Fibroblast of lung (primary cell): ENCODE measurements at regions not wholly inside any gene's neighbourhood (a gene's known extent, or its start where the extent isn't known, plus 50 kb on each side); places are given as distances from the start of the nearest gene placed in this dataset.
"Not testable (repeated sequence)": the region's sequence is repeated elsewhere in the genome, so short reads cannot be mapped to it uniquely, and the experiment has no call there.

Experiments used
- DNase-seq, 2 donors: peaks; one replicate each; pipeline versions ENCODE4 v3.0.0 to v3.0.0-alpha.2; 2010; ENCODE audit warnings: low read depth in 2 of 2
- H2AFZ ChIP-seq: 2 replicates; pipeline ENCODE4 v1.5.1; 2012; ENCODE audit warnings: low read length, control low read depth, inconsistent platforms
- H3K27ac ChIP-seq: 2 replicates; pipeline ENCODE4 v1.5.1; 2011; ENCODE audit warnings: low read length, control low read depth; ENCODE audit not compliant: insufficient read depth
- H3K27me3 ChIP-seq: 2 replicates; pipeline ENCODE4 v1.5.1; 2011; ENCODE audit warnings: mild to moderate bottlenecking, low read length; ENCODE audit not compliant: control insufficient read depth, insufficient read depth
- H3K36me3 ChIP-seq: 2 replicates; pipeline ENCODE4 v1.5.1; 2011; ENCODE audit warnings: low read length; ENCODE audit not compliant: control insufficient read depth, insufficient read depth
- H3K4me1 ChIP-seq: 2 replicates; pipeline ENCODE4 v1.5.1; 2011; ENCODE audit warnings: low read length; ENCODE audit not compliant: control insufficient read depth, insufficient read depth; ENCODE audit errors: extremely low read depth
- H3K4me2 ChIP-seq: 2 replicates; pipeline ENCODE4 v1.5.1; 2011; ENCODE audit warnings: low read length, control low read depth; ENCODE audit not compliant: insufficient read depth; ENCODE audit errors: extremely low read depth
- H3K4me3 ChIP-seq, 4 experiments: fragments of 200-600 bp in 1 of 4; sonication (generic) in 1 of 4; replicated peaks in 1 of 4; 2 replicates each; pipeline ENCODE4 v1.5.1; 2011 to 2016; ENCODE audit warnings: low read length in 4 of 4, low read depth in 3 of 4, mild to moderate bottlenecking in 3 of 4, control low read depth in 2 of 4, inconsistent platforms in 1 of 4, mixed read lengths in 1 of 4; ENCODE audit not compliant: insufficient read depth in 1 of 4; ENCODE audit errors: control extremely low read depth in 1 of 4
- H3K79me2 ChIP-seq: 2 replicates; pipeline ENCODE4 v1.5.1; 2012; ENCODE audit warnings: mild to moderate bottlenecking, low read length, inconsistent platforms; ENCODE audit not compliant: control insufficient read depth, insufficient read depth
- H3K9ac ChIP-seq: 2 replicates; pipeline ENCODE4 v1.5.1; 2011; ENCODE audit warnings: mild to moderate bottlenecking, low read length, control low read depth; ENCODE audit not compliant: insufficient read depth
- H3K9me3 ChIP-seq: 2 replicates; pipeline ENCODE4 v1.5.1; 2012; ENCODE audit warnings: low read depth, low read length; ENCODE audit not compliant: control insufficient read depth, insufficient read depth
- H4K20me1 ChIP-seq: 2 replicates; pipeline ENCODE4 v1.5.1; 2011; ENCODE audit warnings: low read length; ENCODE audit not compliant: control insufficient read depth, insufficient read depth; ENCODE audit errors: extremely low read depth
- EZH2 ChIP-seq: IDR thresholded peaks from 2 replicates; pipeline ENCODE4 v1.5.1; 2012; ENCODE audit warnings: low read length, control low read depth, mild to moderate bottlenecking; ENCODE audit errors: missing control alignments
- TF ChIP-seq, protein P1 (sequence below), 2 donors: IDR thresholded peaks in 1 of 2; conservative IDR thresholded peaks in 1 of 2; 1 replicate in 1 of 2; 2 replicates in 1 of 2; pipeline ENCODE4 v1.5.1; 2011 to 2012; ENCODE audit warnings: low read length in 2 of 2, control low read depth in 1 of 2, inconsistent platforms in 1 of 2, low read depth in 1 of 2, mild to moderate bottlenecking in 1 of 2

DNA sequence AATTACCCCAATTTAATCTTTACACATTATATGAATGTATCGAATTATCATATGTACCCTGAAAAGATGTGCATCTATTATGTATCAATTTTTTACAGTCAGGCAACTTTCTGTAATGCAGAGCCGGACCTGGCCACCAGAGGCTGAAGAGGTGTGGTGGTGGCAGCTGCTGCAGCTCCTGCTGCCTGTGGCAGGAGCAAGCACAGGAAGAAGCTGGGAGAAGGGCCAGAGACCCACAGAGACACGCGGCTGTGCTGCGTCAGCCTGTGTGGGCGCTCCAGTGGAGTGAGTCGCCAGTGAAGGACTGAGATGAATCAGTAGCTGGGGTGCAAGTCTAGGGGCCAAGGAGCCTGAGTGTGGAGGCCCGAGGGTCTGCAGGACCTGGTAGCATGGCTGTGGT lies 74.3 kb upstream of the COG2 start:
- H3K4me3 ChIP-seq, result no peak overlapping the region
- H4K20me1 ChIP-seq, result no peaks in the 10 kb centered on the region
- H3K27me3 ChIP-seq, result no peaks in the 10 kb centered on the region
- H3K4me1 ChIP-seq, result no peaks in the 10 kb centered on the region
- no peak for TF ChIP-seq EZH2
- TF ChIP-seq, protein P1, sequence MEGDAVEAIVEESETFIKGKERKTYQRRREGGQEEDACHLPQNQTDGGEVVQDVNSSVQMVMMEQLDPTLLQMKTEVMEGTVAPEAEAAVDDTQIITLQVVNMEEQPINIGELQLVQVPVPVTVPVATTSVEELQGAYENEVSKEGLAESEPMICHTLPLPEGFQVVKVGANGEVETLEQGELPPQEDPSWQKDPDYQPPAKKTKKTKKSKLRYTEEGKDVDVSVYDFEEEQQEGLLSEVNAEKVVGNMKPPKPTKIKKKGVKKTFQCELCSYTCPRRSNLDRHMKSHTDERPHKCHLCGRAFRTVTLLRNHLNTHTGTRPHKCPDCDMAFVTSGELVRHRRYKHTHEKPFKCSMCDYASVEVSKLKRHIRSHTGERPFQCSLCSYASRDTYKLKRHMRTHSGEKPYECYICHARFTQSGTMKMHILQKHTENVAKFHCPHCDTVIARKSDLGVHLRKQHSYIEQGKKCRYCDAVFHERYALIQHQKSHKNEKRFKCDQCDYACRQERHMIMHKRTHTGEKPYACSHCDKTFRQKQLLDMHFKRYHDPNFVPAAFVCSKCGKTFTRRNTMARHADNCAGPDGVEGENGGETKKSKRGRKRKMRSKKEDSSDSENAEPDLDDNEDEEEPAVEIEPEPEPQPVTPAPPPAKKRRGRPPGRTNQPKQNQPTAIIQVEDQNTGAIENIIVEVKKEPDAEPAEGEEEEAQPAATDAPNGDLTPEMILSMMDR (conservative IDR thresholded peaks at IDR 0.05 in 1 of 2, IDR thresholded peaks at IDR 0.05 in 1 of 2; ENCODE audit: low read depth in 1 of 2, low read length in 2 of 2), result no peak
- DNase-seq, result peak in 1 of 2 donors; percentile 80
- H3K79me2 ChIP-seq, result no peaks in the 10 kb centered on the region
- no peaks in the 10 kb centered on the region for H3K9me3 ChIP-seq
- no peak overlapping the region for H3K9ac ChIP-seq
- H3K4me2 ChIP-seq, result no peak overlapping the region
- no peak overlapping the region for H3K27ac ChIP-seq
- no peaks in the 10 kb centered on the region for H3K36me3 ChIP-seq
- no peak overlapping the region for H2AFZ ChIP-seq

DNA sequence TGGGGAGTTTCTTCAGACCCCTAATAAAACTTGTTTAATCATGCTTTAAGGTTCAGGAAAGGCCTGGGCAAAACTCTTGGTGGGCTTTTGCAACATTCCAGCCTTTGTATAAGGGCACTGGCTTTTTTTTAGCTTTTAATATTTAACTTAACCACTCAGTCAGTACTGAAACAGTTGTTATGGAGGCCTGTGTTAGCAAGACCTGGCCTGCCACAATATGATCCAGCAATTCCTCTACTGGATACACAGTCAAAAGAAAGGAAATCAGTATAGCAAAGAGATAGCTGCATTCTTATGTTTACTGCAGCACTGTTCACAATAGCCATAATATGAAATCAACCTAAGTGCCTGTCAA lies 75.1 kb upstream of the COG2 start:
- Histone ChIP-seq H3K4me2 (no peak overlapping the region), H3K9me3 (no peaks in the 10 kb centered on the region), H3K9ac (no peak overlapping the region), H3K27me3 (no peaks in the 10 kb centered on the region), H3K36me3 (no peaks in the 10 kb centered on the region), H3K79me2 (no peaks in the 10 kb centered on the region), H4K20me1 (no peaks in the 10 kb centered on the region), H3K4me3 (no peak overlapping the region), H3K4me1 (no peaks in the 10 kb centered on the region), H3K27ac (no peak overlapping the region), H2AFZ (no peak overlapping the region)
- TF ChIP-seq, protein P1 (conservative IDR thresholded peaks at IDR 0.05 in 1 of 2, IDR thresholded peaks at IDR 0.05 in 1 of 2; ENCODE audit: low read depth in 1 of 2, low read length in 2 of 2), result no peak
- no peak for TF ChIP-seq EZH2
- DNase-seq, result no peak

DNA sequence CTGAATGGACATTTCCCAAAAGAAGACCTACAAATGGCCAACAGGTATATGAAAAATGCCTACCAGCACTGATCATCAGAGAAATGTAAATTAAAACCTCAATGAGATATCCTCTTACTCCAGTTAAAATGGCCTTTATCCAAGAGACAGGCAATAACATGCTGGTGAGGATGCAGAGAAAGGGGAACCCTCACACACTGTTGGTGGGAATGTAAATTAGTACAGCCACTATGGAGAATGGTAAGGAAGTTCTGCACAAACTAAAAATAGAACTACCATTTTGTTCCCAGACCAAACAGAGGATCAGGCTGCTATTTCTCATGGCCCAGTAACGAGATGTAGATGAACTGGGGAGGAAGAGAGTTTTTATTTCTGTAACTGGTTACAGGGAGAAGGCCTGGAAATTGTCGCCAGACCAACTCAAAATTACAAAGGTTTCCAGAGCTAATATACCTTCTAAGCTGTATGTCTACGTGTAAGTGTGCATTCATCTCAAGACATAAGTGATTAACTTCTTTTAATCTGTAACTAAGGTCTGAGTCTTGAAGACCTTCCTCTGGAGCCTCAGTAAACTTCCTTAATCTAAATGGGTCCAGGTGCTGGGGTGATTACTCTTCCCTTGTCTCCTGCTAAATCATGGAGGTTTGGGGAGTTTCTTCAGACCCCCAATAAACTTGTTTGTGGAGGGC lies 75.6 kb upstream of the COG2 start:
- H3K4me3 ChIP-seq, H3K4me1 ChIP-seq, H4K20me1 ChIP-seq, H2AFZ ChIP-seq, H3K9ac ChIP-seq, H3K79me2 ChIP-seq, DNase-seq, H3K27me3 ChIP-seq, H3K4me2 ChIP-seq, H3K27ac ChIP-seq, H3K36me3 ChIP-seq, H3K9me3 ChIP-seq: not testable (repeated sequence)
